Endothelial cell (in vitro differentiated cells): ENCODE measurements at regions not wholly inside any gene's neighbourhood (a gene's known extent, or its start where the extent isn't known, plus 50 kb on each side); places are given as distances from the start of the nearest gene placed in this dataset.

Experiments used
- DNase-seq: peaks from one replicate; pipeline ENCODE4 v3.0.0; 2021; ENCODE audit warnings: low spot score
- H3K27ac Mint-ChIP-seq: one replicate; pipeline ENCODE4 v1.8.0; 2021; ENCODE audit warnings: mixed read lengths, inconsistent platforms; ENCODE audit not compliant: unreplicated experiment
- H3K27me3 Mint-ChIP-seq: one replicate; pipeline ENCODE4 v1.8.0; 2021; ENCODE audit warnings: mild to moderate bottlenecking, moderate library complexity, mixed read lengths, inconsistent platforms; ENCODE audit not compliant: unreplicated experiment
- H3K36me3 Mint-ChIP-seq: one replicate; pipeline ENCODE4 v1.8.0; 2021; ENCODE audit warnings: mild to moderate bottlenecking, low read depth, mixed read lengths, inconsistent platforms; ENCODE audit not compliant: unreplicated experiment
- H3K4me1 Mint-ChIP-seq: one replicate; pipeline ENCODE4 v1.8.0; 2021; ENCODE audit warnings: mild to moderate bottlenecking, mixed read lengths, inconsistent platforms; ENCODE audit not compliant: unreplicated experiment
- H3K4me3 Mint-ChIP-seq: one replicate; pipeline ENCODE4 v1.8.0; 2021; ENCODE audit warnings: mild to moderate bottlenecking, mixed read lengths, inconsistent platforms; ENCODE audit not compliant: unreplicated experiment
- H3K9me3 Mint-ChIP-seq: one replicate; pipeline ENCODE4 v1.8.0; 2021; ENCODE audit warnings: mixed read lengths, inconsistent platforms; ENCODE audit not compliant: unreplicated experiment
- CTCF ChIP-seq: fragments of 200-600 bp; sonication (generic); IDR thresholded peaks from one replicate; pipeline ENCODE4 v1.5.0; 2021; ENCODE audit warnings: antibody characterized with exemption; ENCODE audit not compliant: unreplicated experiment

- no peaks in the 10 kb centered on the region for H3K9me3 Mint-ChIP-seq
- no peak for DNase-seq
- H3K4me1 Mint-ChIP-seq: peaks cover 3% of the 10 kb centered on the region
- no peak overlapping the region for H3K27ac Mint-ChIP-seq
- TF ChIP-seq CTCF: no peak
- no peak overlapping the region for H3K4me3 Mint-ChIP-seq
- H3K36me3 Mint-ChIP-seq: no peaks in the 10 kb centered on the region
- peaks cover 3% of the 10 kb centered on the region for H3K27me3 Mint-ChIP-seq
Observed at GRCh38 chr11:33505093-33505492, 195.5 kb downstream of the C11orf91 start.

- H3K4me1 Mint-ChIP-seq: no peaks in the 10 kb centered on the region
- no peak for TF ChIP-seq CTCF
- H3K36me3 Mint-ChIP-seq: no peaks in the 10 kb centered on the region
- H3K9me3 Mint-ChIP-seq: no peaks in the 10 kb centered on the region
- H3K27me3 Mint-ChIP-seq: peaks cover 3% of the 10 kb centered on the region
- peak; percentile 49 for DNase-seq
- H3K27ac Mint-ChIP-seq: no peak overlapping the region
- H3K4me3 Mint-ChIP-seq: no peak overlapping the region
Observed at GRCh38 chr11:33500861-33501479, 199.7 kb downstream of the C11orf91 start.

- peaks cover 3% of the 10 kb centered on the region for H3K27me3 Mint-ChIP-seq
- no peaks in the 10 kb centered on the region for H3K4me1 Mint-ChIP-seq
- no peak for DNase-seq
- H3K36me3 Mint-ChIP-seq: no peaks in the 10 kb centered on the region
- H3K27ac Mint-ChIP-seq: no peak overlapping the region
- H3K4me3 Mint-ChIP-seq: no peak overlapping the region
- no peaks in the 10 kb centered on the region for H3K9me3 Mint-ChIP-seq
- no peak for TF ChIP-seq CTCF
Observed at GRCh38 chr11:33500332-33500731, 200.3 kb downstream of the C11orf91 start.

- no peak overlapping the region for H3K4me3 Mint-ChIP-seq
- no peak for DNase-seq
- peaks cover 3% of the 10 kb centered on the region for H3K4me1 Mint-ChIP-seq
- no peak for TF ChIP-seq CTCF
- no peaks in the 10 kb centered on the region for H3K27me3 Mint-ChIP-seq
- no peaks in the 10 kb centered on the region for H3K36me3 Mint-ChIP-seq
- H3K27ac Mint-ChIP-seq: no peak overlapping the region
- H3K9me3 Mint-ChIP-seq: no peaks in the 10 kb centered on the region
Observed at GRCh38 chr11:33492596-33492995, 208.0 kb downstream of the C11orf91 start.

GRCh38 chr11:33490842-33491370 is 209.7 kb downstream of the C11orf91 start:
- Mint-ChIP-seq H3K4me1 (peaks cover 3% of the 10 kb centered on the region), H3K4me3 (no peak overlapping the region), H3K27me3 (no peaks in the 10 kb centered on the region), H3K27ac (no peak overlapping the region), H3K9me3 (no peaks in the 10 kb centered on the region), H3K36me3 (no peaks in the 10 kb centered on the region)
- DNase-seq: no peak
- TF ChIP-seq CTCF: no peak
